ENCODE measurements at regions not wholly inside any gene's neighbourhood (a gene's known extent, or its start where the extent isn't known, plus 50 kb on each side); places are given as distances from the start of the nearest gene placed in this dataset.
"Not testable (repeated sequence)": the region's sequence is repeated elsewhere in the genome, so short reads cannot be mapped to it uniquely, and the experiment has no call there.

- Mint-ChIP-seq H3K27me3 (peaks cover 41% of the 10 kb centered on the region), H3K36me3 (no peaks in the 10 kb centered on the region), H3K4me1 (no peaks in the 10 kb centered on the region), H3K4me3 (no peak overlapping the region), H3K27ac (no peak overlapping the region), H3K9me3 (no peaks in the 10 kb centered on the region)
- CTCF ChIA-PET, result interaction anchor here (0.9 to 2.7 kb wide), 6 partner anchors 12 to 370 kb away, joined by 3 to 19 read pairs (median 4); no protein-coding TSS in a partner anchor
- DNase-seq, result peak; percentile 62
Observed at GRCh38 chr15:83380682-83381081, 66.5 kb upstream of the SH3GL3 start.

DNA sequence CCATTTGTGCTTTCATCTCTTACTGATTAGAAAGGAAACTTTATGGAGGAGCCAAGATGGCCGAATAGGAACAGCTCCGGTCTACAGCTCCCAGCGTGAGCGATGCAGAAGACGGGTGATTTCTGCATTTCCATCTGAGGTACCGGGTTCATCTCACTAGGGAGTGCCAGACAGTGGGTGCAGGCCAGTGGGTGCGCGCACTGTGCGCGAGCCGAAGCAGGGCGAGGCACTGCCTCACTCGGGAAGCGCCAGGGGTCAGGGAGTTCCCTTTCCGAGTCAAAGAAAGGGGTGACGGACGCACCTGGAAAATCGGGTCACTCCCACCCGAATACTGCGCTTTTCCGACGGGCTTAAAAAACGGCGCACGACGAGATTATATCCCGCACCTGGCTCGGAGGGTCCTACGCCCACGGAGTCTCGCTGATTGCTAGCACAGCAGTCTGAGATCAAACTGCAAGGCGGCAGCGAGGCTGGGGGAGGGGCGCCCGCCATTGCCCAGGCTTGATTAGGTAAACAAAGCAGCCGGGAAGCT lies 63.5 kb upstream of the SH3GL3 start:
- H3K9me3 Mint-ChIP-seq, H3K4me3 Mint-ChIP-seq, H3K36me3 Mint-ChIP-seq, DNase-seq, CTCF ChIA-PET, H3K27ac Mint-ChIP-seq, H3K4me1 Mint-ChIP-seq: not testable (repeated sequence)
- peaks cover 22% of the 10 kb centered on the region for H3K27me3 Mint-ChIP-seq

GRCh38 chr15:83396101-83396500 lies 51.0 kb upstream of the SH3GL3 start:
- Mint-ChIP-seq H3K27me3 (peaks cover 15% of the 10 kb centered on the region), H3K4me3 (no peak overlapping the region), H3K4me1 (no peaks in the 10 kb centered on the region), H3K36me3 (no peaks in the 10 kb centered on the region), H3K9me3 (no peaks in the 10 kb centered on the region), H3K27ac (no peak overlapping the region)
- CTCF ChIA-PET, result no interaction called here
- no peak for DNase-seq

All from activated naive CD4-positive, alpha-beta T cell treated with anti-CD3 and anti-CD28 coated beads, Interleukin-2, amount 10 ng/mL, durations not matched to agents 7 days and 5 days (primary cell).